ENCODE measurements at regions not wholly inside any gene's neighbourhood (a gene's known extent, or its start where the extent isn't known, plus 50 kb on each side); places are given as distances from the start of the nearest gene placed in this dataset.

DNA sequence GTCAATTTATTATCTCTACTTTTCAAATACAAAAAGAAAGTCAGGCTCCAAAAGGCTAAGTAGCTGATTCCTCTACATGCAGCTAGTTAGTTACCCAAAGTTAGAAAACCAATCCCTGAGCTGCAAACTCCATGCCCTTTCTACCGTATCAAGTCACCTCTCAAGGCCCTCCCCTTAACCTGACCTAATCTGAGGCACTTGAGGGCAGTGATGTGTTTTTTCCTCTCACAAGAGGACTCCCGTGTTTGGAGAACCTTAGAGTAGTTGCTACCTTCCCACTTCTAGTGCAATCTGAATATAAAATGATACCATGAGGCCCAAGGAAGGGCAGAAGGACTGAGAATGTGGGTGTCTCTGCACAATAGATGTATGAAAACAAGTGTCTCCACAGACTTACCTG lies 907.9 kb upstream of the CELF4 start:
- Histone ChIP-seq H3K23me2 (ENCODE audit: low read depth, low read length) (no peaks in the 10 kb centered on the region), H2BK20ac (ENCODE audit: low read length) (no peak overlapping the region), H4K91ac (replicated peaks; ENCODE audit: insufficient read length, low read length) (no peak overlapping the region), H2BK12ac (ENCODE audit: low read depth, low read length) (no peak overlapping the region), H2AFZ (ENCODE audit: low read length) (no peak overlapping the region), H3K79me1 (ENCODE audit: low read depth, low read length) (no peaks in the 10 kb centered on the region), H4K5ac (ENCODE audit: insufficient read length, low read depth, low read length) (no peak overlapping the region), H3K36me3 (ENCODE audit: control insufficient read depth in 2 of 4, insufficient read depth in 4 of 4, low read length in 3 of 4) (no peaks in the 10 kb centered on the region), H2BK5ac (ENCODE audit: low read depth, low read length) (no peak overlapping the region), H3K18ac (ENCODE audit: extremely low read depth, low read length) (no peak overlapping the region), H3K9ac (replicated peaks in 1 of 4; ENCODE audit: extremely low read depth in 1 of 4, low read depth in 3 of 4, low read length in 3 of 4) (no peak overlapping the region), H3K27ac (ENCODE audit: low read depth, low read length) (no peak overlapping the region), H3K4me1 (replicated peaks in 1 of 4; ENCODE audit: control insufficient read depth in 3 of 4, insufficient read depth in 4 of 4, low read length in 3 of 4) (no peaks in the 10 kb centered on the region), H3K4ac (replicated peaks; ENCODE audit: insufficient read length, low read depth, low read length) (no peak overlapping the region), H3K4me3 (ENCODE audit: extremely low read depth in 1 of 4, insufficient read depth in 2 of 4, low read depth in 3 of 4, low read length in 4 of 4) (no peak overlapping the region), H3K79me2 (ENCODE audit: control insufficient read depth in 1 of 2, insufficient read depth in 2 of 2, low read length in 2 of 2) (no peaks in the 10 kb centered on the region), H4K20me1 (replicated peaks in 1 of 2; ENCODE audit: control insufficient read depth in 1 of 2, insufficient read depth in 2 of 2, low read length in 2 of 2) (no peaks in the 10 kb centered on the region), H3K23ac (ENCODE audit: insufficient read length) (no peak overlapping the region), H3K14ac (ENCODE audit: insufficient read length) (no peak overlapping the region), H3K27me3 (replicated peaks in 1 of 4; ENCODE audit: control insufficient read depth in 3 of 4, extremely low read depth in 1 of 4, insufficient read depth in 3 of 4, low read length in 3 of 4) (no peaks in the 10 kb centered on the region), H4K8ac (ENCODE audit: extremely low read depth, insufficient read depth, low read length) (no peak overlapping the region), H2BK15ac (ENCODE audit: low read length) (no peak overlapping the region), H3K9me3 (ENCODE audit: insufficient read depth in 2 of 2, low read depth in 1 of 2, low read length in 1 of 2) (no peaks in the 10 kb centered on the region), H3K4me2 (ENCODE audit: insufficient read depth in 1 of 2, low read depth in 2 of 2, low read length in 2 of 2) (no peak overlapping the region), H2BK120ac (replicated peaks; ENCODE audit: low read depth, low read length) (no peak overlapping the region), H2AK5ac (ENCODE audit: low read depth, low read length) (no peak overlapping the region), H3K56ac (replicated peaks; ENCODE audit: insufficient read length, low read depth, low read length) (no peak overlapping the region)
- ChIA-PET CTCF (ENCODE audit: partially characterized antibody) (no interaction called here), POLR2A (ENCODE audit: partially characterized antibody) (no interaction called here)
- TF ChIP-seq GABPA (IDR thresholded peaks at IDR 0.05; ENCODE audit: borderline replicate concordance, insufficient read depth, low read length) (no peak), CHD1 (IDR thresholded peaks at IDR 0.05; ENCODE audit: low read depth, low read length) (no peak), EGR1 (IDR thresholded peaks at IDR 0.05; ENCODE audit: borderline replicate concordance, low read depth, low read length) (no peak)
- DNase-seq (ENCODE audit: low read depth in 1 of 2, low spot score in 2 of 2), result no peak
- WGBS, 2 experiments (ENCODE audit: extremely low coverage in 1 of 2, insufficient coverage in 1 of 2, insufficient read length in 1 of 2, insufficient replicate concordance in 2 of 2, low coverage in 1 of 2, low lambda C conversion rate in 2 of 2, missing lambda C conversion rate in 1 of 2), result 94% methylated on average over 2 of the region's 2 CpGs; no CpG with 5 or more reads in 1 of the 2 experiments
- no peak for FAIRE-seq

Data from H1 (cell line).